Lung (tissue), 11 donors: ENCODE measurements at regions not wholly inside any gene's neighbourhood (a gene's known extent, or its start where the extent isn't known, plus 50 kb on each side); places are given as distances from the start of the nearest gene placed in this dataset.

Experiments
- ATAC-seq: fragments of 200-7000 bp; cut with Tn5 transposase; one replicate; pipeline ENCODE4 v1.9.1; 2020; ENCODE audit warnings: moderate number of reproducible peaks; ENCODE audit not compliant: insufficient read depth, low FRiP score
- DNase-seq, 3 donors: peaks; one replicate each; pipeline ENCODE4 v3.0.0-alpha.2; 2013 to 2017
- H3K27ac ChIP-seq, 2 donors: one replicate each; pipeline ENCODE4 v1.5.1; 2013; ENCODE audit warnings: mild to moderate bottlenecking in 2 of 2, moderate library complexity in 2 of 2, control low read depth in 1 of 2, inconsistent platforms in 1 of 2, low read depth in 1 of 2, low read length in 1 of 2
- H3K27me3 ChIP-seq, 3 donors: one replicate each; pipeline ENCODE4 v1.5.1; 2013; ENCODE audit warnings: low read length in 2 of 3; ENCODE audit not compliant: control insufficient read depth in 3 of 3, insufficient read depth in 3 of 3
- H3K36me3 ChIP-seq, 4 donors: one replicate each; pipeline ENCODE4 v1.5.1; 2013; ENCODE audit warnings: low read length in 4 of 4, mild to moderate bottlenecking in 1 of 4, moderate library complexity in 1 of 4; ENCODE audit not compliant: control insufficient read depth in 4 of 4, insufficient read depth in 4 of 4
- H3K4me1 ChIP-seq, 5 donors: one replicate each; pipeline ENCODE4 v1.5.1; 2013; ENCODE audit warnings: low read length in 5 of 5, mild to moderate bottlenecking in 2 of 5, moderate library complexity in 1 of 5; ENCODE audit not compliant: control insufficient read depth in 5 of 5, insufficient read depth in 5 of 5
- H3K4me3 ChIP-seq: one replicate; pipeline ENCODE4 v1.5.1; 2013; ENCODE audit warnings: mild to moderate bottlenecking, control low read depth, moderate library complexity
- H3K9ac ChIP-seq, 2 donors: one replicate each; pipeline ENCODE4 v1.5.1; 2013; ENCODE audit warnings: low read length in 2 of 2, control low read depth in 1 of 2; ENCODE audit not compliant: insufficient read depth in 1 of 2
- H3K9me3 ChIP-seq, 4 donors: one replicate each; pipeline ENCODE4 v1.5.1; 2013; ENCODE audit warnings: low read length in 3 of 4, mild to moderate bottlenecking in 1 of 4, moderate library complexity in 1 of 4; ENCODE audit not compliant: control insufficient read depth in 4 of 4, insufficient read depth in 3 of 4
- WGBS, 2 donors: extraction: QIAGEN DNeasy Blood & Tissue Kit; methylation state at CpG; one replicate each; pipeline ENCODE4 v1.1.7; 2013; 5-methylcytosine and 5-hydroxymethylcytosine counted together
- TF ChIP-seq, protein P1 (sequence below): IDR thresholded peaks from 2 replicates; pipeline ENCODE4 v1.5.1; 2012; ENCODE audit warnings: mild to moderate bottlenecking; ENCODE audit errors: control extremely low read depth, extremely low read depth
- donor health status: control.
- donor health status: control.
- donor health status: Bipolar disorder and iron deficiency.
- donor health status: healthy.
- donor health status: DM: yes; HTN: yes; CAD: no.

DNA sequence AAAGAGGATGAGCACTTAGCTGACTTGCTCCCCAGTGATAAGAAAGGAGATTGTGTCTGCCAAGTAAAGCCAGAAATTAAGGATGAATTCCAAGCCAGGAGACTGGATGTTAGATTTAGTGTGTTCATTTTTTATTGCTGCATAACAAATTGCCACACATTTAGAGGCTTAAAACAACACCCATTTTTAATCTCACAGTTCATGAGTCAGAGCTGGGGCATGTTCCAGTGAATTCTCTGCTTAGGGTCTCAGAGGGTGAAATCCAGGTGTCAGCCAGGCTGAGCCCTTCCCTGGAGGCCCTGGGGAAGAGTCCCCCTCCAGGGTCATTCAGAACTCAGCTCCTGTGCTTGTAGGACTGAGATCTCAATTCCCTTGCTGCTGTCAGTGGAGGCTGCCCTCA, 352.8 kb downstream of the BUD13 start:
- no peak overlapping the region for H3K27ac ChIP-seq
- H3K4me3 ChIP-seq: no peak overlapping the region
- no peaks in the 10 kb centered on the region for H3K27me3 ChIP-seq
- TF ChIP-seq, protein P1, sequence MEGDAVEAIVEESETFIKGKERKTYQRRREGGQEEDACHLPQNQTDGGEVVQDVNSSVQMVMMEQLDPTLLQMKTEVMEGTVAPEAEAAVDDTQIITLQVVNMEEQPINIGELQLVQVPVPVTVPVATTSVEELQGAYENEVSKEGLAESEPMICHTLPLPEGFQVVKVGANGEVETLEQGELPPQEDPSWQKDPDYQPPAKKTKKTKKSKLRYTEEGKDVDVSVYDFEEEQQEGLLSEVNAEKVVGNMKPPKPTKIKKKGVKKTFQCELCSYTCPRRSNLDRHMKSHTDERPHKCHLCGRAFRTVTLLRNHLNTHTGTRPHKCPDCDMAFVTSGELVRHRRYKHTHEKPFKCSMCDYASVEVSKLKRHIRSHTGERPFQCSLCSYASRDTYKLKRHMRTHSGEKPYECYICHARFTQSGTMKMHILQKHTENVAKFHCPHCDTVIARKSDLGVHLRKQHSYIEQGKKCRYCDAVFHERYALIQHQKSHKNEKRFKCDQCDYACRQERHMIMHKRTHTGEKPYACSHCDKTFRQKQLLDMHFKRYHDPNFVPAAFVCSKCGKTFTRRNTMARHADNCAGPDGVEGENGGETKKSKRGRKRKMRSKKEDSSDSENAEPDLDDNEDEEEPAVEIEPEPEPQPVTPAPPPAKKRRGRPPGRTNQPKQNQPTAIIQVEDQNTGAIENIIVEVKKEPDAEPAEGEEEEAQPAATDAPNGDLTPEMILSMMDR: no peak
- peaks cover 0 to 2% (median 0%) of the 10 kb centered on the region in 4 donors for H3K9me3 ChIP-seq
- H3K36me3 ChIP-seq: no peaks in the 10 kb centered on the region
- H3K4me1 ChIP-seq: peaks cover 0 to 6% (median 0%) of the 10 kb centered on the region in 5 donors
- no peak for ATAC-seq
- no peak for DNase-seq
- H3K9ac ChIP-seq: no peak overlapping the region

DNA sequence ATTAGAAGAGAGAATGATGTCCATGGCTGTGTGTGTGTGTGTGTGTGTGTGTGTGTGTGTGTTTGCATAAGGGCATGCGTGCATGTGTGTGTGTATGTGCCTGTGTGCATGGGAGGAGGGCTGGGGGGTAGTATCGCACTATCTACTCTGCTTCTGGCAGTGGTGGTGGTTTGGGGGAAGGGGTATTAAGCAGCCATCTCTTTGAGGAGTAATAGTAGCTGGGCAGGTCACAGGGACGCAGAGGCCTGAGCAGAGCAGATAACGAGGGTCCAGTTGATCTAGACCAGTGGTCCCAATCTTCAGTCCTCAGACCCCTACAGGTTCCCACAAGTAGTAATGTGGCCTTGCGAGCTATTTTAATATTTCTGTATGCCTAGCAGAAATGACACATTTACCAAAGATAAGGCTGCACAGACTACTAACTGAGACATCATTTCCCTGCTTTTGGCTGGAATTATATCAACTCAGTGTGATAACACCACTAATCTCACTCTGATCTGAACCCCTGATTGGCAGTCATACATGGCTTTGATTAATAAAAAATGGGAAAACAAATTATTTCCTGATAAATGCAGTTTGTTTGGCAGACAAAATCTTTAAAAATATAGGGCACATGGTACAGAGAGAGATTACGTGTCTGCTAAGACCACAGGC, 354.3 kb downstream of the BUD13 start:
- WGBS, 2 donors: 91 to 96% methylated on average over 6 of the region's 6 CpGs
- Histone ChIP-seq H3K9ac (no peak overlapping the region), H3K4me3 (no peak overlapping the region), H3K4me1 (peaks cover 0 to 12% (median 0%) of the 10 kb centered on the region in 5 donors), H3K27me3 (no peaks in the 10 kb centered on the region), H3K9me3 (peaks cover 0 to 2% (median 0%) of the 10 kb centered on the region in 4 donors), H3K27ac (no peak overlapping the region), H3K36me3 (no peaks in the 10 kb centered on the region)
- no peak for ATAC-seq
- TF ChIP-seq, protein P1: no peak
- DNase-seq: no peak

- no peak for ATAC-seq
- no peak overlapping the region for H3K27ac ChIP-seq
These were observed 355.9 kb downstream of the BUD13 start for GRCh38 chr11:116416852-116417251.

More at GRCh38 chr11:116416852-116417251, 355.9 kb downstream of the BUD13 start:
- TF ChIP-seq, protein P1: no peak
- H3K4me3 ChIP-seq: no peak overlapping the region
- H3K4me1 ChIP-seq: peaks cover 0 to 12% (median 0%) of the 10 kb centered on the region in 5 donors
- 97 to 100% methylated on average over 1 of the region's 1 CpG for WGBS, 2 donors
- H3K9ac ChIP-seq: no peak overlapping the region
- no peaks in the 10 kb centered on the region for H3K27me3 ChIP-seq
- peaks cover 0 to 2% (median 0%) of the 10 kb centered on the region in 4 donors for H3K9me3 ChIP-seq
- DNase-seq: no peak
- no peaks in the 10 kb centered on the region for H3K36me3 ChIP-seq
